GM18873 (cell line): ENCODE measurements at regions not wholly inside any gene's neighbourhood (a gene's known extent, or its start where the extent isn't known, plus 50 kb on each side); places are given as distances from the start of the nearest gene placed in this dataset.

Experiments used
- ATAC-seq: cut with Tn5 transposase; IDR thresholded peaks from one replicate; pipeline ENCODE4 v1.9.1; 2021; ENCODE audit warnings: mild to moderate bottlenecking, moderate library complexity, moderate number of reproducible peaks; ENCODE audit not compliant: unreplicated experiment, low FRiP score

GRCh38 chr9:2303056-2303455 lies 287.9 kb downstream of the SMARCA2 start:
- no peak for ATAC-seq

DNA sequence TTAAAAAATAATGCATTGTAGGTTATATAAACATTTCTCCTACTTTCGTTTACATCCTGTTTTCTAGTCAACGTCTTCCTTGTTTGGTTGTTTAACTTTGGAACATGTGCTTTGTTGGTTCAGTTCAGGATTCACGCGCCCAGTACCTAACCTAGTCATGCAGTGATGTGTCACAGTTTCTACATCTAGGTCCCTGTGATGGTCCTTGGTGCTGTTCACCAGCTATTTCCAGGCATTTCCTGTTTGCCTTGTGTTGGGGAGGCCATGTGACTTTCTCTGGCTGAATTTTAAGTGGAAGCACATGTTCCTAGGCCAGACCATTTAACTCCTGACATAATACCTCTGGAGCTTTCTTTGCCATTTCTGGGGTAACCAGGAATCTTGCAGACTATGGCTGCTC lies 292.3 kb downstream of the SMARCA2 start:
- ATAC-seq = no peak

DNA sequence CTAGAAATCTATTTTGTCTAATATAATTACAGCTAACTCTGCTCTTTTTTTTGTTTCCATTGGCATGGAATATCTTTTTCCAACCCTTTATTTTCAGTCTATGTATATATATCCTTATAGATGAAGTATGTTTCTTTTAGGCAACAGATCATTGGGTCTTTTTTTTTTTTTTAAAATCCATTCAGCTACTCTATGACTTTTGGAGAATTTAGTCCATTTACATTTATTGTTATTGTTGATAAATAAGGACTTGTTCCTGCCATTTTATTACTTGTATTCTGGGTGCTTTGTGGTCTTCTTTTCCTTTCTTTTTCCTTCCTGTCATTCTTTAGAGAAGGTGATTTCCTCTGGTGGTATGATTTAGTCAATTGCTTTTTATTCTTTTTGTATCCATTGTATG lies 296.8 kb downstream of the SMARCA2 start:
- ATAC-seq = no peak

- no peak for ATAC-seq
These were observed 298.4 kb downstream of the SMARCA2 start for GRCh38 chr9:2313512-2313911.

DNA sequence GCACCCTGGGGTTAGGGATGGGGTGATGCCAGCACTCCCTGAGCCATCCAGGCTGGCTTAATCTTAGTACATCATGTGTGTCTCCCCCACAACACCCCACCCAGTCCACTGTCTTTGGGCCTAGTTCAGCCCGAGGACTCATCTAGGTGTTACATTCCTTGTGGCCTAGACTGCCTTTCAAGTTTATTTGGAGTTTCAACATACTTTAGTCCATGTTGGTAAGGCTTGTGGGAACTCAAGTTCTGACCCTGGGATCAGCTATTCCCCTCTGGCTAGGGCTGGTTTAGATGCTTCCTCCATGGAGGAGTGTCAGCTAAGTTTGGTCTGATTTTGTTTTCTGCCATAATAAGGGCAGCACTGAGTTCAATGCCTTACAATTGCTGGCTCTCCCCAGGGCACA lies 302.4 kb downstream of the SMARCA2 start:
- ATAC-seq = no peak

DNA sequence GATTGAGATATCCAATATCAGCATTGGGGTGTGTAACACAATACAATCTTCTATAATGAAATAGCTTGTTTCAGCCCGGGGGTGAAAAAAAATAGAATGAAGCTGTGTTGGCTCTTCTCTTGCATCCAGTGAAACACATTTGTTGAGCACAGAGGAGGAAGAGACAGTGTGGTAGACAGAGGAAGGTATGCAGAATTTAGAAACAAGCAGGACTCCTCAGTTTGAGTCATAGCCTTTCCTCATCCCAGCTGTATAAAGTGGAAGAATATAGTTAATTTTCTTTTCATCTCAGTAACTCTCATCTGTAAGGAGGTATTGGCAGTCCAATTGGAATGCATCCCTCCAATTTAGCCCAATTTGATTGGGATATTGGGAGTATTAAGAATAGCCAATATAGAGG lies 302.2 kb upstream of the VLDLR start:
- no peak for ATAC-seq

GRCh38 chr9:2320114-2320513 lies 301.5 kb upstream of the VLDLR start:
- no peak for ATAC-seq

DNA sequence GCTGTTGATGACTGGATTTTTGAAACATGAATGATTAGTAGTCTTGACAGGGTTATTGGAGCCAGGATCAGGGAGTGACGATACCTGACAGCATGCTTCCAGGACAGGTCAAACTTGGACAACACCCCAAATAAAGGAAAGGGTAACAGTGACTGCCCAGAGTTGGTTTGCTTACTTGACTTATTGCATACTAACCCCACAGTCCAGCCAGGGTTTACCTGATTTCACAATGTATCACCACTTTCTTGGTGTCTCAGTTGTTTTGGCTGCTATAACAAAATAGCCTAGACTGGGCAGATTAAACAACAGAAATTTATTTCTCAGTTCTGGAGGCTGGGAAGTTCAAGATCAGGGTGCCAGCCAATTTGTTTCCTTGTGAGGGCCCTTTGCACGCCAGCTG lies 301.0 kb upstream of the VLDLR start:
- ATAC-seq = no peak

- no peak for ATAC-seq
These were observed 300.0 kb upstream of the VLDLR start for GRCh38 chr9:2321523-2322148.

GRCh38 chr9:2324742-2325141 lies 296.8 kb upstream of the VLDLR start:
- ATAC-seq = no peak

DNA sequence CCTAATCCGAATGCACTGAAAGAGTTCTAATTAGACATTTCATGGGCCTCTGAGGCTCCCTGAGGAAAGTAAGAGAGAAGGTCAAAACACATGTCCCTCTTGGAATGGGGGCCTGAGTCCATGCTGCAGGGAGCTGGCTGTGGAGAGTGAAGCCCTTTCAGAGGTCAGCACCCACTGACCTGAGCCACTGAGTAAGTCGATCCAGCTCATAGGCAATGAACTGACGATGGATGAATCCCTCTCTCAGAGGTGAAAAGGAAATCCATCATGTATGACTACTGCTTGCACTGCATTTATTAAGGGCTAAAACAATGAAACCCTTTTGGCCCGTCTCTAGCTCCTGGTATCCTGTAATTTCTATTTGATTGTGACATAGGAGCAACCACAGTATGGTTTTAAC lies 288.9 kb upstream of the VLDLR start:
- no peak for ATAC-seq

- no peak for ATAC-seq
These were observed 286.3 kb upstream of the VLDLR start for GRCh38 chr9:2335260-2335659.

DNA sequence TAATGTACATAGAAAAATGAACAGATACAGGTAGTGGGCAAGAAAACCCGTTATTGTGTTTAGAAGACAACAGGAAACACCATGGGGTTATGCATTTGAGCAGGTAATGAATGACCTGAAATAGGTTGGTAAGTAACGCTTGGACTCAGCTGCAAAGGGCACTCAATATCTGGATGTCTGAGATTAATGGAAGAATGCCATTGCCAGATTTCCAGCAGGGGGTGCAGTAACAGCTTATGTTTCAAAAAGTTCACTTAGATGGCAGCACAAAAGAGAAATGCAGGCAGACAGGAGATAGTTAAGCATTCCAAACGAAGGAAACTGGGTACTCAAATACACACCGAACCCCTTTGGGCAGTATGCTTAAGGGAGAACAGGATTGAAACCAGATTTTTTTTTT lies 285.5 kb upstream of the VLDLR start:
- no peak for ATAC-seq

DNA sequence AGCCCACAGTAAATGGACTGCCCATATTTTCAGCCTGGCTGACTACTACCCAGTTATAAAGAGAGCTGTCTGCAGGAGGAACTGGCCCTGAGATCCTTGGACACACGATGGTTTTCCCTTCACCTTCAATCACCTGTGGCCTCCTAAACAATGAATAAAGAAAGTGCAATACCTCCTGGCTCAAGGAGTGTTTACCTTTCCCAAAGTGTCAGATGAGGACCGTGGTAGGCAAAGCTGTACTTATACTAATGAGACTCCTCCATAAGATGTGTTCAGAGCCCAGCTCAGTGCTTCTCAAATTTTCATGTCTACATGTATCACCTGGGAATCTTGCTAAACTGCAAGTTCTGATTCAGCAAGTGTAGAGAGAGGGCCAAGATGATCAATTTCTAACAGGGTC lies 284.5 kb upstream of the VLDLR start:
- ATAC-seq = no peak

DNA sequence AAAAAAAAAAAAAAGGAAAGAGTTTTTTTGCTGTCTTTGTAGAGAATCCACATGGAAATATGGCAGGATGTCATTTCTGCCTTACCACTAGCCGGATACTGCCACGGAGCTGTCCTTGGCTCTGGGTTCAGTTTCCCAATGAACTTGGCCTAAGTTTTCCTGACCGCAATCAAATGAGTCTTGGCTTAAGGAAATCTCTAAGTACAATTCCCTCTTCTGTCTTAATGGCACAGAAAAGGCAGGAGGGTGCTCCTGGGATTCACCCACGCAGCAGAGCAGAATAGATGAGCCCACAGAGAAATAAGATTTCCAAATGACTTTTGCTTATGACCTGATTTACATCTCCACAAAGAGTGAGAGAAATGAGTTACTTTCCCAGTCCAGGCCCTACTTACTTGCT lies 284.0 kb upstream of the VLDLR start:
- ATAC-seq = no peak

- no peak for ATAC-seq
These were observed 282.7 kb upstream of the VLDLR start for GRCh38 chr9:2338777-2339365.

DNA sequence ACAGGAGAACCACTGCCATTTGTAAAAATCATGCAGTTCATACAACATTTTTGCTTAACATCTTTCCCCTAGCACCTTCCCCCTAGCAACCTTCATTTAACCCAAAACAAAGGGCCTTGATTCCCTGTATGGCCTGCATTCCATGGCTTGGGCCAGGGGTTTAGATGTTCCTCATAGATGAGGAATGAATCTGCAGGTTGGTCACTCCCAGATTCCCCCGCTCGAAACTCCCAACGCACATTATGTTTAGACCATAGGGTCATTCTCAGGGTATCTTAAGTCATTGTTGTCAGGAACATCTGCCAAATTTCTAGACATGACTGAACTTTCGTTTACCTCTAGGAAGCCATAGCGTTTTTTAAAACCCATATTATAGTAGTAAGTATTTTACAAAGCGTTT lies 282.2 kb upstream of the VLDLR start:
- no peak for ATAC-seq

GRCh38 chr9:2340046-2340760 lies 281.4 kb upstream of the VLDLR start:
- ATAC-seq = no peak

- ATAC-seq = no peak
These were observed 280.5 kb upstream of the VLDLR start for GRCh38 chr9:2341126-2341525.

DNA sequence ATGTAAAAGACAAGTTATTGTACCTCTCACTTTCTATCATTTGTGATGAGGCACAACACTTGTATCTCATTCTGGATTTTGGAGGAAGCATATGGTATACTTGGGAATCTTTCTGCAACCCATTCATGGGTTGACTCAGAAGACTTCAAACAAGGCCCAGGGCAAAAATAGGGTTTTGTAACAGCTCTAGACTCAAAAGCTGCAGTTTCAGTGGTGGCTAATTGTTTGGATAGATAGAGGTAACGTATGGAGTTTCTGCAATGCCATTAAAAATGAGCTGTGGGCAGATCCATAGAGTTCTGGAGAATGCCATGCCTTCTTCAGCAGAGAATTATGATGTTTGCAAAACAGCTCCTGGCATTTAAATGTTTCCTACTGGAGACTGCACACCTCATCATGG lies 279.6 kb upstream of the VLDLR start:
- no peak for ATAC-seq

DNA sequence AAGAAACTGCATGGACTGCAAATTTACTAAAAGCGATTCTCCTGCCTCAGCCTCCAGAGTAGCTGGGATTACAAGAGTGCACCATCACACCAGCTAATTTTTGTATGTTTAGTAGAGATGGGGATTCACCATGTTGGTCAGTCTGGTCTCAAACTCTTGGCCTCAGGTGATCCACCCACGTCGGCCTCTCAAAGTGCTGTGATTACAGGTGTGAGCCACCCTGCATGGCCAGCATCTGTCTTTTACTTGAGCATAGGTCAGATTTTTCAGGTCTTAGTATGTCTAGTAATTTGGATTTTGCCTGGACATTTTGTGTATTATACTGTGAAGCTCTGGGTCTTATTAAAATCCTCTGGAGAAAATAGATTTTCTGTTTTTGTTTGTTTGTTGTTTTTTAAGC lies 277.8 kb upstream of the VLDLR start:
- ATAC-seq = no peak

DNA sequence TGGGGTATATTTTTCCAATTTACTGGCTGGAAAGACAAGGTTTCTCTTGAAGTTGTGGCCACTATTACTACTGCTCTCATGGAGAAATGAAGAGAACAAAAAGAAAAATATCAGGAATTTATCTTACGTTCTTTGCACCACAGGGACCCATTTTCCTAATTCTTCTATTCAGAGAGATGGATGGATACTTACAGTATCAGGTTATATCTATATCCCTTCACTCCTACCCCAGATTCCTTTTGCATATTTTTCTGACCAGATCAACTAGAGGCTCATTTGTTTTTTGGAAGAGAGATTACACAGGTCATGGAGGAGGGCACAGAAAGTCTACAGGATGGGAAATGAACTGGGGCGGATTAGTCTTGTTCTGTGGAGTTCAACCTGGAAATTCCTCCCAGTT lies 277.2 kb upstream of the VLDLR start:
- ATAC-seq = no peak
